Activated B cell treated with CpG ODN at 0.5 μM for 24 hours (primary cell): ENCODE measurements at regions not wholly inside any gene's neighbourhood (a gene's known extent, or its start where the extent isn't known, plus 50 kb on each side); places are given as distances from the start of the nearest gene placed in this dataset.

Source experiments
- ATAC-seq: fragments of 200-7000 bp; cut with Tn5 transposase; one replicate; pipeline ENCODE4 v1.10.0; 2021; ENCODE audit warnings: low read depth, mild to moderate bottlenecking, moderate library complexity
- CTCF ChIA-PET: fragments of 350-600 bp; sonication (Branson Sonifier 250); formaldehyde crosslinking; loops from one replicate; lab custom pipeline; 2021; ENCODE audit warnings: antibody characterized with exemption; lab: Charles Lee
- POLR2A ChIA-PET: fragments of 350-600 bp; sonication (Branson Sonifier 250); formaldehyde crosslinking; loops from one replicate; lab custom pipeline; 2021; ENCODE audit warnings: antibody characterized with exemption; lab: Charles Lee
- DNase-seq: peaks from one replicate; pipeline ENCODE4 v3.0.0; 2022
- H3K27ac Mint-ChIP-seq: one replicate; pipeline ENCODE4 v1.8.0; 2020; ENCODE audit warnings: mixed read lengths
- H3K27me3 Mint-ChIP-seq: one replicate; pipeline ENCODE4 v1.8.0; 2021; ENCODE audit warnings: mixed read lengths
- H3K36me3 Mint-ChIP-seq: one replicate; pipeline ENCODE4 v1.8.0; 2021; ENCODE audit warnings: low read depth, mixed read lengths
- H3K4me1 Mint-ChIP-seq: one replicate; pipeline ENCODE4 v1.8.0; 2021; ENCODE audit warnings: mixed read lengths
- H3K4me3 Mint-ChIP-seq: one replicate; pipeline ENCODE4 v1.8.0; 2020; ENCODE audit warnings: mild to moderate bottlenecking, mixed read lengths
- H3K9me3 Mint-ChIP-seq: one replicate; pipeline ENCODE4 v1.8.0; 2020; ENCODE audit warnings: mixed read lengths
- intact Hi-C: fragments of 100-400 bp; cut with micrococcal nuclease; formaldehyde crosslinking; loops from one replicate; pipeline ENCODE4 v1.15.1; 2024
- TF ChIP-seq, protein P1 (sequence below): fragments of 200-600 bp; IDR thresholded peaks from one replicate; pipeline ENCODE4 v1.8.0; 2022; ENCODE audit warnings: antibody characterized with exemption, mild to moderate bottlenecking

DNA sequence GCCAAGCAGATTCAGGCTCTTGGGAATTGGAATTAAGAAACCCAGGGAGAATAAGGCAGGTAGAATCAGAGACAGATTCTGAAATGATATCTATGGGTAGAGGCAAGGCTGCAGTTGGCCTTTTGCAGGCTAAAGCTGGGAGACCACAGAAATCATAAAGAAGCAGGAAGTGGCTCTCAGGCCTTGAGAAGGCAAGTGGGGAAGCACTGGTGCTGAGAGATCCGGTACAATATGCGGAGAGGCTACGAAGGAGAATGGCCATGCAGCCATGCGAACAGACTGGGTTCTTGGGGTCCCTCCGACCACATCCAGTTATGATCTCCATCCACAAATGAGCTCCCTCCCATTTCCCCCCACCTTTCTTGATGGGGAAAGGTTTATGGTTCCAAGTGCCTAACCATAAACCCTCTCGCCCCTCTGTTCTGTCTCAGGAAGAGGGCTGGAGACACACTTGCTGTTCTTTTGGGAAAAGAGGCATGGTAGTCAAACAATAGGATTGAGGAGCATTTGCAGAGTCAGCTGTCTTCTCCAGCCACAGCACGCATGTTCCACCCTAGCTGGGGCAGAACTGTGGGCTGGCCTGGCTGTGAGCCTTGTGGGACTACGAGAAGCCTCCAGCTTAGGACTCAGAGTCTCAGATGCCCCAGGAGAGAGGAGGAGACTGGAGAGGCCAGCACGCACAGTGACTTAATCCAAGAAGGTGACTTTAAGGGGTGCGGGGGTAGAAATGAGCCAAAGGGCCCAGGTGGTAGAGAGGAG, 99.6 kb downstream of the RPLP1 start:
- Mint-ChIP-seq H3K36me3 (no peaks in the 10 kb centered on the region), H3K4me1 (no peaks in the 10 kb centered on the region), H3K4me3 (no peak overlapping the region), H3K27me3 (peaks cover 18% of the 10 kb centered on the region), H3K27ac (no peak overlapping the region), H3K9me3 (peaks cover 9% of the 10 kb centered on the region)
- ChIA-PET POLR2A (interaction anchor here (0.6 kb wide), 1 partner anchor 764 kb away, joined by 3 read pairs; no protein-coding TSS in a partner anchor), CTCF (no interaction called here)
- TF ChIP-seq, protein P1, sequence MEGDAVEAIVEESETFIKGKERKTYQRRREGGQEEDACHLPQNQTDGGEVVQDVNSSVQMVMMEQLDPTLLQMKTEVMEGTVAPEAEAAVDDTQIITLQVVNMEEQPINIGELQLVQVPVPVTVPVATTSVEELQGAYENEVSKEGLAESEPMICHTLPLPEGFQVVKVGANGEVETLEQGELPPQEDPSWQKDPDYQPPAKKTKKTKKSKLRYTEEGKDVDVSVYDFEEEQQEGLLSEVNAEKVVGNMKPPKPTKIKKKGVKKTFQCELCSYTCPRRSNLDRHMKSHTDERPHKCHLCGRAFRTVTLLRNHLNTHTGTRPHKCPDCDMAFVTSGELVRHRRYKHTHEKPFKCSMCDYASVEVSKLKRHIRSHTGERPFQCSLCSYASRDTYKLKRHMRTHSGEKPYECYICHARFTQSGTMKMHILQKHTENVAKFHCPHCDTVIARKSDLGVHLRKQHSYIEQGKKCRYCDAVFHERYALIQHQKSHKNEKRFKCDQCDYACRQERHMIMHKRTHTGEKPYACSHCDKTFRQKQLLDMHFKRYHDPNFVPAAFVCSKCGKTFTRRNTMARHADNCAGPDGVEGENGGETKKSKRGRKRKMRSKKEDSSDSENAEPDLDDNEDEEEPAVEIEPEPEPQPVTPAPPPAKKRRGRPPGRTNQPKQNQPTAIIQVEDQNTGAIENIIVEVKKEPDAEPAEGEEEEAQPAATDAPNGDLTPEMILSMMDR = no peak
- no peak for ATAC-seq
- DNase-seq = no peak
- intact Hi-C loops = no loop called here

DNA sequence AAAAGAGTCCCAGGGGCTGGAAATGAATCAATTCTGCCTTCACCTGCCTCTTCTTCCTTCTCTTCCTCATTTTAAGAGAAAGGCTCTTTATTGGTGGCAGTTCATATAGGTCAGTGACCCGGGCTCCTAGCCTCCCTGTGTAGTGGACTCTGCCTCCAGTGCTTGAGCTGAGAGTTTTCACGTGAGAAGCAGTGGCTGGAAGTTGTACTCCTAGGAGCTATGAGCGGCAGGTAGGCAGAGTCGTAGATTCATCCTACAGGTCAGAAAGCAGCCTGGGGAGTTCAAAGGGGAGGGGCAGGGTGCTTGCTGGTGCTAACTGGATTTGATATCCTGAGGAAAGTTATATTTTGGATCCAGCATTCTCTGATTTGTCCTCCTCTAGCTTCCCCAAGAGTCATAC, 101.1 kb downstream of the RPLP1 start:
- DNase-seq = no peak
- ATAC-seq = no peak
- POLR2A ChIA-PET = no interaction called here
- CTCF ChIA-PET = no interaction called here
- peaks cover 9% of the 10 kb centered on the region for H3K9me3 Mint-ChIP-seq
- no peak overlapping the region for H3K27ac Mint-ChIP-seq
- H3K27me3 Mint-ChIP-seq = peaks cover 13% of the 10 kb centered on the region
- no peak overlapping the region for H3K4me3 Mint-ChIP-seq
- TF ChIP-seq, protein P1 = no peak
- no peaks in the 10 kb centered on the region for H3K4me1 Mint-ChIP-seq
- no peaks in the 10 kb centered on the region for H3K36me3 Mint-ChIP-seq
- intact Hi-C loops = no loop called here

DNA sequence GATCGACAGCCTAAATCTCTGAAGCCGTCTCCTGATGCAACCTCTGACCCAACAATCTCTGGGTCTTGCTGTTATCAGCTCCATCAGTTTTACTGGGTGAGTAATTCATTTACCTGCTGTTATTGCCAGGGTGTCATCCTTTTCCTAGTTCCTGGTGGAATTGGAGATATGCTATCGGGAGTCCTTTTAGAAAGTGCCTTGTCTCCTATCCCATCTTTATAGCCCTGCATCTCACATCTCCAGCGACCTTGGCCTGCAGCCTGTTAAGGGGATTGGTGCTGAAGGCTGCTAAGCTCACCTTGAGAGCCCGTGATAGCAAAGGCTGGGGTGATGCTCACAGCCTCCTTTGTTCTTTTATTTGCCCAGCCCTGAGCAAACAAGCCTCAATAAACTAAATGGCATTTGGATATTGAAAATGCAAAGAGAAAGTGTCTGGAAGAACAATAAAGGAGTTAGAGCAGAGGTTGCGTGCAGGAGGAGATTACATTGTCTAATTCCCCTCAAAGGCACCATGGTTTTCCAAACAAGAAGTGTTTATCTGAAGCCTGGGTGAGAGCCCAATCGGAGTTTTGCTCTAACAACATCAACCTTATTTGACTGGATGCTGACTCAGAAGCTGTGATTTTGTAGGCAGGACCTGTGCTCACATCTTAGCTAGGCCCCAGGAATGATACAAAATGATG, 101.8 kb downstream of the RPLP1 start:
- TF ChIP-seq, protein P1 = no peak
- intact Hi-C loops = no loop called here
- CTCF ChIA-PET = no interaction called here
- Mint-ChIP-seq H3K36me3 (no peaks in the 10 kb centered on the region), H3K4me1 (no peaks in the 10 kb centered on the region), H3K27me3 (peaks cover 8% of the 10 kb centered on the region), H3K27ac (no peak overlapping the region), H3K9me3 (peaks cover 9% of the 10 kb centered on the region), H3K4me3 (no peak overlapping the region)
- DNase-seq (no peak), ATAC-seq (no peak)
- POLR2A ChIA-PET = no interaction called here

DNA sequence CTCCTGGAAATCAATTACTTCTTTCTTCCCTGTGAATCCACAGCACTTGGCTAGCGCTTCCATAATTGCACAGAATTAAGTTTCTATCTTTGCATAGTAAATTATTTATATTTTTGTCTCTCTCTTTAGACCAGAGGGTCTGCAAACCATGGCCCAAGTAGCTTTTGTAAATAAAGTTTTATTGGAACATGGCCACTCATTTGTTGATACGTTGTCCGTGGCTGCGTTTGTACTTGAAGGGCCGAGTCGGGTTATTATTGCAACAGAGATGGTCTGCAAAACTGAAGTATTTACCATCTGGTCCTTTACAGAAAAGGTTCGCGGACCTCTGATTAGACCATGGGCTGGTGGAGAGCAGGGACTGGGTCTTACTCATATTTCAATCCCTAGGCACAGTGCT, 102.5 kb downstream of the RPLP1 start:
- Mint-ChIP-seq H3K36me3 (no peaks in the 10 kb centered on the region), H3K9me3 (peaks cover 9% of the 10 kb centered on the region), H3K4me1 (no peaks in the 10 kb centered on the region), H3K4me3 (no peak overlapping the region), H3K27ac (no peak overlapping the region), H3K27me3 (peaks cover 2% of the 10 kb centered on the region)
- no peak for DNase-seq
- no peak for ATAC-seq
- intact Hi-C loops = no loop called here
- POLR2A ChIA-PET = no interaction called here
- TF ChIP-seq, protein P1 = no peak
- CTCF ChIA-PET = no interaction called here

DNA sequence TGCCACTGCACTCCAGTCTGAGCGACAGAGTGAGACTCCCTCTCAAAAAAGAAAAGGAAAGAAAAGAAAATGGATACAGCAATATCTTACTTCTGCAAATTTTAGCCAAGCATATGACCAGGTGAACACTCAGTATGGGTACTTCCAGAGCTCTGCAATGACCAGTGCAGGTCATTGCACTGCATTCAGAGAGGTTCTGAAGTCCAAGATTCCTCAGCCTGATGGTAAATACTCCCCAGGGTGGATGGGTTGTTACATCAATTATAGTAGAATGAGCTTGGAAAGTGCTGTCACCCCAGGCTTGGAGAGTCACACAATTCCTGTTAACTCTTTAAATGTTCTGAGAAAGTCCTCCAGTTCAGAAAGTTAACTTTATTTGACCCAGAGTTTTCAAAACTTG, 103.7 kb downstream of the RPLP1 start:
- intact Hi-C loops = no loop called here
- CTCF ChIA-PET = interaction anchor here (1.3 kb wide), 1 partner anchor 19 kb away, joined by 3 read pairs; no protein-coding TSS in a partner anchor
- H3K9me3 Mint-ChIP-seq = peaks cover 8% of the 10 kb centered on the region
- no peak overlapping the region for H3K4me3 Mint-ChIP-seq
- POLR2A ChIA-PET = no interaction called here
- H3K27me3 Mint-ChIP-seq = peaks cover 4% of the 10 kb centered on the region
- TF ChIP-seq, protein P1 = no peak
- no peak for ATAC-seq
- H3K36me3 Mint-ChIP-seq = no peaks in the 10 kb centered on the region
- H3K27ac Mint-ChIP-seq = no peak overlapping the region
- no peaks in the 10 kb centered on the region for H3K4me1 Mint-ChIP-seq
- no peak for DNase-seq
